ENCODE measurements at regions not wholly inside any gene's neighbourhood (a gene's known extent, or its start where the extent isn't known, plus 50 kb on each side); places are given as distances from the start of the nearest gene placed in this dataset.

DNA sequence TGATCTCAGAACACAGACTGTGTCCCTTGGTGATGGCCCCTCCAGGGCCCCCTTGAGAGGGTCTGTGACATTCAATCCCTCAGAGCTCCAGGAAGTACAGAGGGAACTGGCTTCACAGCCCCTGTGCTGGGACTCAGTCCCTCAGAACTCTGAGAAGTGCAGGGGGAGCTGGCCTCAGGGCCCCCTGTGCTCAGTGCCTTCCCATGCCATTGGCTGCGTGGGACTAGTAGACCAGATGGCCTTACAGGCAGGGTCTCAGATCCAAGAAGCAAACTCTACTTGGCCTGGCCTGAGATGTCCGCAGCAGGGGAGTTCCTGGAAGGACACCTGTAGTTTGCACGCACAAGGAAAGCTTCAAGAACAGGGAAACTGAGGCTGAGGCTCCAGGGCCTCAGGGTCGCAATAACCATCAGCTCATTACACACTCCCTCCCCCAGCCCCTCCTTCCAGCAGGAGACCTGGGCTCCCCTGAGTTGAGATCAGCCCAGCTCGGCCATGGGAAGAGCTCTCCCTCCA is 138.4 kb downstream of the BRD1 start:
- no peak for ATAC-seq
- intact Hi-C loops (cut with DNase I): no loop called here
- Histone ChIP-seq H3K27me3 (peaks cover 0 to 40% (median 11%) of the 10 kb centered on the region in 9 donors), H3K4me3 (no peak overlapping the region), H3K36me3 (no peaks in the 10 kb centered on the region), H3K27ac (no peak overlapping the region), H3K9me3 (peaks cover 0 to 11% (median 0%) of the 10 kb centered on the region in 12 donors), H3K4me1 (no peaks in the 10 kb centered on the region)
- WGBS, 4 donors: 59 to 86% (median 84%) methylated on average over 4 to 5 of the region's 5 CpGs
- TF ChIP-seq POLR2A (IDR thresholded peaks at IDR 0.05) (no peak), CTCF (IDR thresholded peaks at IDR 0.05) (no peak)
- DNase-seq: no peak

- Histone ChIP-seq H3K4me3 (no peak overlapping the region), H3K36me3 (no peaks in the 10 kb centered on the region), H3K9me3 (peaks cover 0 to 11% (median 0%) of the 10 kb centered on the region in 12 donors), H3K27me3 (peaks cover 0 to 40% (median 11%) of the 10 kb centered on the region in 9 donors), H3K27ac (no peak overlapping the region), H3K4me1 (no peaks in the 10 kb centered on the region)
- 76 to 82% (median 81%) methylated on average over 19 to 20 of the region's 20 CpGs for WGBS, 4 donors
- no peak for TF ChIP-seq CTCF (IDR thresholded peaks at IDR 0.05)
- intact Hi-C loops (cut with DNase I): no loop called here
- ATAC-seq (no peak), DNase-seq (no peak)
Observed at GRCh38 chr22:49688516-49689254, 139.0 kb downstream of the BRD1 start.

DNA sequence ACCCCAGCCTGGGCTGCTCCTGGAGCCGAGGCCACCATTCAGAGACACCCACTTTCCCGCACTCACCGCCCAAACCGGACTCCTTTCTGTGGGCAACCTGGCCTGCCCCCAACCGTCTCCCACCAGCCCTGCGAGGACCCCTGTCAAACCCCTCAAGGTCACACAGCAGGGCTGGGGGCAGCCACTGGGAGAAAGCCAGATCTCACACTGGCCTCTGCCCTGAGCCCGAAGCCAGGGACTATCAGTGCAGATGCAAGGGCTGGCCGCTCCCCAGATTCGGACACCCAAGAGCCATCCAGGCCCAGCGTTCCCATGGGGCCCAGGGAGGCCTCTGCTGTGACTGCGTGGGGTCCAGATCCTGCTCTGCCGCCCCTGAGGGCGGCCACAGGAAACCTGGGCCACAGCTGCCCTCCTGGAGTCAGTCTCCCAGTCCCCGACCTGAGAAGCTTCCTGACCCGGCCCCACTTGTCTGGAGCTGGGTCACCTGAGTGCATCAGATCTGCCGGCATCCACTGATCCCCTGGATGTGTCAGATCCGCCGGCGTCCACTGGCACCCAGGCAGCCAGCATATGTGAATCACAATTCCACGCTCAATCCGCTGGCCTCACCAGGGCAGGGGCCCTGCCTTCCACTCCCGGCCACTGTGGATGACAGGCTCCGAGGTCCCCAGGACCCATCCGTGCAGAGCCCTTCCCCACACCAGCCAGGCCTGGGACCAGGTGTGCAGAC is 139.7 kb downstream of the BRD1 start:
- H3K4me1 ChIP-seq: no peaks in the 10 kb centered on the region
- H3K27me3 ChIP-seq: peaks cover 0 to 40% (median 11%) of the 10 kb centered on the region in 9 donors
- ATAC-seq: no peak
- H3K36me3 ChIP-seq: no peaks in the 10 kb centered on the region
- TF ChIP-seq POLR2A (IDR thresholded peaks at IDR 0.05) (no peak), CTCF (IDR thresholded peaks at IDR 0.05) (no peak)
- H3K4me3 ChIP-seq: no peak overlapping the region
- peaks cover 0 to 11% (median 0%) of the 10 kb centered on the region in 12 donors for H3K9me3 ChIP-seq
- intact Hi-C loops (cut with DNase I): no loop called here
- no peak for DNase-seq
- 79 to 85% (median 80%) methylated on average over 7 to 24 of the region's 24 CpGs for WGBS, 4 donors
- no peak overlapping the region for H3K27ac ChIP-seq

DNA sequence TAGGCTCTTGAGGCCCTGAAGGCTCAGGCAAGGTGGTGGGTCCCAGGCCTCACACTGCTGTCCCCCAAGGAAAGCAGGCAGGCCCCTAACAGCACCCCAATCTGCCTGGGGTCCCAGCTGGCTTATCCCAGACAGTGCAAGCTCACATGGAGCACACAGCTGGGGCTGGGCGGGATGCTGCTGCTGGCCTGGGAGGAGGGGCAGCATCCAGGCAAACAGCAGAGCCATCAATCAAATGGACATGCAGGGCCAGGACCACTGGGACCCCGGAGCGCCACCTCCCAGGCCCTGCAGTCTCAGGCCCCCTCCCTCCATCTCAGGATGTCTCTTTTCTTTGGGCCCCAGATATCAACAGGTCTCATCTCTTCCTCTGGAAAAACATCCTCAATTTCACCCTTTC is 140.3 kb downstream of the BRD1 start:
- Histone ChIP-seq H3K27ac (no peak overlapping the region), H3K27me3 (peaks cover 0 to 40% (median 11%) of the 10 kb centered on the region in 9 donors), H3K4me3 (no peak overlapping the region), H3K9me3 (peaks cover 0 to 11% (median 0%) of the 10 kb centered on the region in 12 donors), H3K4me1 (no peaks in the 10 kb centered on the region), H3K36me3 (no peaks in the 10 kb centered on the region)
- 63 to 80% (median 72%) methylated on average over 2 to 3 of the region's 3 CpGs for WGBS, 4 donors
- ATAC-seq (no peak), DNase-seq (no peak)
- intact Hi-C loops (cut with DNase I): no loop called here
- TF ChIP-seq CTCF (IDR thresholded peaks at IDR 0.05) (no peak), POLR2A (IDR thresholded peaks at IDR 0.05) (no peak)

Data from heart left ventricle (tissue), 16 donors.